ENCODE measurements at regions not wholly inside any gene's neighbourhood (a gene's known extent, or its start where the extent isn't known, plus 50 kb on each side); places are given as distances from the start of the nearest gene placed in this dataset.

DNA sequence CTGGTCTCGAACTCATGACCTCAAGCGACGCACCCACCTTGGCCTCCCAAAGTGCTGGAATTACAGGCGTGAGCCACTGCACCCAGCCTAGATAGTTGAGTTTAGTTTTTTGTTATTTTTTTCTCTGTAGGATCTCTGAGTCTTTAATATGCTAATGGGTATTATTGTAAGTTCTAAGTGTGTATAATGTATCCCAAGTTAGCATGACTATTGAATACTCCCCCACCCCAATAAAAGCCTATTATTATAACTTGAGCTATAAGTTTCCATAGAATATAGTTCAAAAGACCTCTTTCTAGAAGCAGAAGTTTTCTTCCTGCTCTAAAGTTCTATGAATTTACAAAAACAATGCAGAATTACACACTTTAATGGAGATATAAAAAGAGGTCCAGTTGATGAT lies 210.4 kb upstream of the MARCKS start:
- Histone ChIP-seq H3K4me3 (no peak overlapping the region), H3K27ac (peak overlapping the region in 1 of 4 donors; percentile 59), H3K9me3 (no peaks in the 10 kb centered on the region), H3K36me3 (no peaks in the 10 kb centered on the region), H3K27me3 (no peaks in the 10 kb centered on the region), H3K4me1 (peaks cover 0 to 17% (median 4%) of the 10 kb centered on the region in 4 donors)
- TF ChIP-seq, protein P1, sequence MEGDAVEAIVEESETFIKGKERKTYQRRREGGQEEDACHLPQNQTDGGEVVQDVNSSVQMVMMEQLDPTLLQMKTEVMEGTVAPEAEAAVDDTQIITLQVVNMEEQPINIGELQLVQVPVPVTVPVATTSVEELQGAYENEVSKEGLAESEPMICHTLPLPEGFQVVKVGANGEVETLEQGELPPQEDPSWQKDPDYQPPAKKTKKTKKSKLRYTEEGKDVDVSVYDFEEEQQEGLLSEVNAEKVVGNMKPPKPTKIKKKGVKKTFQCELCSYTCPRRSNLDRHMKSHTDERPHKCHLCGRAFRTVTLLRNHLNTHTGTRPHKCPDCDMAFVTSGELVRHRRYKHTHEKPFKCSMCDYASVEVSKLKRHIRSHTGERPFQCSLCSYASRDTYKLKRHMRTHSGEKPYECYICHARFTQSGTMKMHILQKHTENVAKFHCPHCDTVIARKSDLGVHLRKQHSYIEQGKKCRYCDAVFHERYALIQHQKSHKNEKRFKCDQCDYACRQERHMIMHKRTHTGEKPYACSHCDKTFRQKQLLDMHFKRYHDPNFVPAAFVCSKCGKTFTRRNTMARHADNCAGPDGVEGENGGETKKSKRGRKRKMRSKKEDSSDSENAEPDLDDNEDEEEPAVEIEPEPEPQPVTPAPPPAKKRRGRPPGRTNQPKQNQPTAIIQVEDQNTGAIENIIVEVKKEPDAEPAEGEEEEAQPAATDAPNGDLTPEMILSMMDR (IDR thresholded peaks at IDR 0.05), result no peak
- no peak for TF ChIP-seq POLR2A (IDR thresholded peaks at IDR 0.05)
- DNase-seq, result no peak

DNA sequence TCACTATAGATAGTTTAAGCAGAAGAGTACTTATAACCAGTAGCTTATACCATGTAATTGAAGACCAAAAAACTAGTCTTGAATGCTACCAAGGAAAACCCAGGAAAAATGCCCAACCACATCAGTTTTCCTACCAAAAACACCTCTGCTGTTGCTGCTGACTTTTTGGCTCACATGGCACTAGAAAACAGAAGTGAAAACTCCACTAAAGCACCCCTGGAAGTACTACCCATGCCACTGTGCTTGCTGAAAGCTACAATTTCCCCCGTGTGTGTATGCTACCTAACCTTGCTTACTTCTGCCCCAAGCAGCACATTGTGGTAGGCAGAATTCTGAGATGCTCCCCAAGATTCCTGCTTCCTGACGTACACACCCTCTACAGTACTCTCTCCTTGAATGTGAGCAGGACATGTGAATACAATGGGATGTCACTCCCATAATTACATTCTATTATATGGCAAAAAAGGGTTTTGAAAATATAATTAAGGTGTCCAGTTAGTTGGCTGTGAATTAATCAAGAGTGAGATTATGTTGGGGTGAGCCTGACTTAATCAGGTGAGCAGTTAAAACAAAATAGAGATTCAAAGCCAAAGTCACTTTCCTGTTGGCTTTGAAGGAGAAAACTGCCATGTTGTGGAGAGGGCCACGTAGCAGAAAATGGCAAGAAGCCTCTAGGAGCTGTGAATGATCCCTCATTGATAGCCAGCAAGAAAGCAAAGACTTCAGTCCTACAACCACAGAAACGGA lies 209.8 kb upstream of the MARCKS start:
- Histone ChIP-seq H3K36me3 (no peaks in the 10 kb centered on the region), H3K27me3 (no peaks in the 10 kb centered on the region), H3K4me3 (no peak overlapping the region), H3K4me1 (peaks cover 0 to 17% (median 4%) of the 10 kb centered on the region in 4 donors), H3K27ac (peak overlapping the region in 1 of 4 donors; percentile 59), H3K9me3 (no peaks in the 10 kb centered on the region)
- peak in 1 of 3 donors; percentile 32 for DNase-seq
- no peak for TF ChIP-seq POLR2A (IDR thresholded peaks at IDR 0.05)
- TF ChIP-seq, protein P1 (IDR thresholded peaks at IDR 0.05), result no peak

DNA sequence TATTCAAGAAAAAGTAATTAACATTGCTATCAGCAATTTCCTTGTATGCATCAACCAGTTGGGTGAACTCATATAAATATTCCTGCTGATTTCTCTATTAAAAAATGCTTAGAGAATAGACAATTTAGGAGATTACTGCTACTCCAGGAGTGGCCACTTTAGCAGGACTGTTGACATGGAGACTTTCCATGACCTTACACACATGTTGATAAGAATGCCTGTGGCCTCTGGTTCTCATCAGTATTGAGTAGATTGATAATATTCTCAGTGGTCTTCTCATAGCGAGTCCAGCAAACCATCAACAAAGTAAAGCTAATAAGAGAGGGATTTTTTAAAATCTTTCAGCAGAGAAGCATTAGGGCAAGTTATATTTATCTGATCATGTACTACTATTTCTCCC lies 208.4 kb upstream of the MARCKS start:
- no peak for DNase-seq
- TF ChIP-seq, protein P1 (IDR thresholded peaks at IDR 0.05), result no peak
- TF ChIP-seq POLR2A (IDR thresholded peaks at IDR 0.05), result no peak
- peak overlapping the region in 1 of 4 donors; percentile 46 for H3K27ac ChIP-seq
- no peaks in the 10 kb centered on the region for H3K9me3 ChIP-seq
- no peaks in the 10 kb centered on the region for H3K36me3 ChIP-seq
- no peak overlapping the region for H3K4me3 ChIP-seq
- no peaks in the 10 kb centered on the region for H3K27me3 ChIP-seq
- peaks cover 0 to 17% (median 4%) of the 10 kb centered on the region in 4 donors for H3K4me1 ChIP-seq

DNA sequence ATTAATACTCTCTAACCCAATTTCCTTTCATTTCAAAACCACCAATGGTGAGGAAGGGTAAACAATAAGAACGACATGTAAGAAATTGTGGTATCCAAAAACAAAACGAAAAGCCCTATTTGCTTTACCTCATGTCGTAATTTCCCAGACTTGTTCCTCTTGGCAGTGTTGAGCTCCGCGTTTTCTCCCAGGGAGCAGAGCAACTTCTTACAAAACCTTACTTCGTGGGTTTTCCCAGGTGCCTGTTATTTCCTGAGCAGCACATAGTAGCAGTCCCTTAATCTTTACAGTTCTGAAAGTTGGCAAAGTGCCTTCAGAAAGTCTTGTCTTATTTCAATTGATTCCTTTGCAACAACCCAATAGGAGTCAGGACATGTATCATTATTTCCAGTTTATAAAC lies 207.9 kb upstream of the MARCKS start:
- TF ChIP-seq, protein P1 (IDR thresholded peaks at IDR 0.05), result no peak
- TF ChIP-seq POLR2A (IDR thresholded peaks at IDR 0.05), result no peak
- Histone ChIP-seq H3K27me3 (no peaks in the 10 kb centered on the region), H3K36me3 (no peaks in the 10 kb centered on the region), H3K9me3 (no peaks in the 10 kb centered on the region), H3K27ac (peak overlapping the region in 1 of 4 donors; percentile 46), H3K4me3 (no peak overlapping the region), H3K4me1 (peaks cover 0 to 17% (median 6%) of the 10 kb centered on the region in 4 donors)
- no peak for DNase-seq

DNA sequence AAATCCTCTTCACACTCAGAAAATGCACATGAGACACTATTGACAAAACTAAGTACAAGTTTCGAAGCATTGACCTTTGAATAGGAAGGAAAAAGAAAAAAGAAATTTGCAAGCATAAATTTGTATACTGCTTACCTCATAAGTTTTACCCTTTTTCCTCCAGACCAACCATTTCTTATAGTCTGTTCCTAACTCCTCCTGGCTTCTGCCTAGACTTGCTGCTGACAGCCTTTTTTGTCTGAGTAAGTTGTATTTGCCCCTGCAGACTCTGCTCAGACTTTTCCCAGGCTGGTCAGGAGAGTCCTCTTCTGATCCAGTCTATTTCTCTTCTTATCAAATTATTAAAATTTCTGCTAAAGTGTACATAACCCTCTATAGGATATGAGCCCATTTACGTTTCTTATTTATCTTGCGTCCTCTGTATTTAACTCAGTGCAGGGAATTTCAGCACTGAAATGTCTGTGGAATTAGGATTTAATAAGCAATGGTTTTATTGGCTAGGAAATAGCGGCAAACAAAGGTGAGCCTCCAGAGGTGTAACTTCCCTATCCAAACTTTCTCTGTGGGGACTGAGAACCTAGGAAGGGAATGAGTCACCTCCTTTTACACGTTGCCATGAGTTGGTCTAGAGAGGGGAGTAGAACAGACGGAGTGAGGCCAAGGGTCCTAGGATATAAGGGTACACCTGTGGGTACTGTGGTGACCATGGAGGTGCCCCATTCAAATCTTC lies 207.1 kb upstream of the MARCKS start:
- Histone ChIP-seq H3K36me3 (no peaks in the 10 kb centered on the region), H3K27ac (peak overlapping the region in 1 of 4 donors; percentile 46), H3K4me1 (peaks cover 0 to 10% (median 5%) of the 10 kb centered on the region in 4 donors), H3K4me3 (no peak overlapping the region), H3K9me3 (no peaks in the 10 kb centered on the region), H3K27me3 (no peaks in the 10 kb centered on the region)
- TF ChIP-seq, protein P1 (IDR thresholded peaks at IDR 0.05), result no peak
- TF ChIP-seq POLR2A (IDR thresholded peaks at IDR 0.05), result no peak
- no peak for DNase-seq
